GM19035 (cell line): ENCODE measurements at regions not wholly inside any gene's neighbourhood (a gene's known extent, or its start where the extent isn't known, plus 50 kb on each side); places are given as distances from the start of the nearest gene placed in this dataset.

Source experiments
- ATAC-seq: cut with Tn5 transposase; IDR thresholded peaks from one replicate; pipeline ENCODE4 v1.9.1; 2021; ENCODE audit not compliant: unreplicated experiment

DNA sequence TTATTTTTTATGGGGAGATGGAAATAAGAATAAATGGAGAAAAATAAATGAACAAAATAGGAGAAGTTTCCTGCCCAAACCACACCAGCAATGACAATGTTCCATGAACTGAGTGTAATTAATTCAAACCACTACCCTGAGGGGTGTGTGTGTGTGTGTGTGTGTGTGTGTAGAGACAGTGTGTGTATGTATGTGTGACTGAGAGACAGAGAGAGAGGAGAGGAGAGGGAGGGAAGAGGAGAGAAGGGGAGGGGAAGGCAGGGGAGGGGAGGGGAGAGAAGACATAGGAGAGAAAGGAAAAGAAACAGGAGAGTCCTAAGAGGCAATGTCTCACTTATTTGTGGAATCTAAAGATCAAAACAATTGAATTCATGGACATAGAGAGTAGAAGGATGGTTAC is 65.0 kb upstream of the POU2AF1 start:
- ATAC-seq, result no peak

DNA sequence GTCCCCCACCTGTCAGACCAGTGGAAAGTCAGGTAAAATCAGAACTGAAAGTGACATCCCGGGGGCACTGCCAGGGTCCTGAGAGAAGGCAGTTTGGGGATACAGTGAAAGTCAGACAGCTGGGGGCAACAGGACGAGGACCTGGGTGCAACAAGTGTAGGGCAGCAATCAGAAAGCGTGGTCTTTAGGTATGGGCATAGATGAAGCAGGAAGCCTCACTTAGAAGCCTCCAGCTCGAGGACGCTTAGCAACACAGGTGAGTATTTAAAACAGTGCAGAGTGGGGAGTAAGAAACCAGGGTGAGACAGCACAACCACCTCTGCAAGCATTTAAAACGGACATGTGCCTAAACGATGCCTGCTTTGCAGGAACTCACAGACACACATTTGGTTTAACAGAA is 64.6 kb upstream of the POU2AF1 start:
- no peak for ATAC-seq

- no peak for ATAC-seq
Measured at GRCh38 chr11:111443032-111443431, 64.0 kb upstream of the POU2AF1 start.

DNA sequence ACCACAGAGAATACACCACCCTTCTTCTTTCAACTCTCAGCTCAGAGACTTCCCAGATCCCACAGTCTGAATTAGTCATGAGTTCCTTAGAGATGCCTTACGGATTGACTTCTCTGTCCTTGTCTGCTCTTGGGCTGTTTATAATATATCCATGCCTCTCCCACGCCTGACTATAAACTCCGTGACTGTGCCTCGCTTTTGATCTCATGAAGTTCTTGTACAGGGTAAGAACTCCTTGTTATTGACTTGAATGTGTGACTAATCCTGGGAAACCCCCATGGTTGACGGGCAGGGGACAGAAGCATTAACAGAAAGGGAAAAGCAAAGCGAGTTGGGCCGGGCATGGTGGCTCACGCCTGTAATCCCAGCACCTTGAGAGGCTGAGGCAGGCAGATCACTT is 62.4 kb upstream of the POU2AF1 start:
- ATAC-seq, result no peak

- no peak for ATAC-seq
Measured at GRCh38 chr11:111440416-111441205, 61.5 kb upstream of the POU2AF1 start.

- ATAC-seq, result no peak
Measured at GRCh38 chr11:111439901-111440300, 60.8 kb upstream of the POU2AF1 start.

DNA sequence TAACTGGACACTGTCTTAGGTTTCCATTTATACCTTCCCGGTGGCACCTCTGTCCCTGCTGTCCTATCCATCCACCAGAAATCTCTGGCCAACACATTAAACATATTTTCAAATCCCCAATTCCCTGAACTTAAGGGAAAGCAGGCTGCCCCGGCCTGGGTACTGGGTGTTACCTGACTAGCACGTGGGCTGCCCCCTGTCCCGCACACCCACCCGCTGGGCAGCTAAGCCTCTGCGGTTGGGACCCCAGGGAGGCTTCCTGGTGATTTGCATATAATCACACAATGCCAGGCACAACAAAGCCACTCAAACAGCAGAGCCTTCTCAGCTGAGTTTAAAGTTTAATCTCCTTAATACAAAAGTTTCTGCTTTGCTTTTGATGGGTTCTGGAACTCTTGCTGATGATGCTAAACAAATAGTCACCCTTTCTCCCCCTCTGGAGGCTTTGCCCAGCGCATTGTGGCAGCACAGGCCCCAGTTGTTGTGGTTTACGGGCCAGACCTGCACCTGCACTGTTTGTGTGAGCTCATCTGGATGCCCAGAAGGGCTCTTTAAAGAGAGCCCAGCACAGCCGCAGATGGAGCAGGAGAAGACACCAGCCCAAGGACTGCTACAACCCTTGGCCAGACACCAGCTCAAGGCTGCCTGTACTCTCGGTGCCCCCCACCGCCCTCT is 59.9 kb upstream of the POU2AF1 start:
- no peak for ATAC-seq

- ATAC-seq, result no peak
Measured at GRCh38 chr11:111438168-111438567, 59.1 kb upstream of the POU2AF1 start.

DNA sequence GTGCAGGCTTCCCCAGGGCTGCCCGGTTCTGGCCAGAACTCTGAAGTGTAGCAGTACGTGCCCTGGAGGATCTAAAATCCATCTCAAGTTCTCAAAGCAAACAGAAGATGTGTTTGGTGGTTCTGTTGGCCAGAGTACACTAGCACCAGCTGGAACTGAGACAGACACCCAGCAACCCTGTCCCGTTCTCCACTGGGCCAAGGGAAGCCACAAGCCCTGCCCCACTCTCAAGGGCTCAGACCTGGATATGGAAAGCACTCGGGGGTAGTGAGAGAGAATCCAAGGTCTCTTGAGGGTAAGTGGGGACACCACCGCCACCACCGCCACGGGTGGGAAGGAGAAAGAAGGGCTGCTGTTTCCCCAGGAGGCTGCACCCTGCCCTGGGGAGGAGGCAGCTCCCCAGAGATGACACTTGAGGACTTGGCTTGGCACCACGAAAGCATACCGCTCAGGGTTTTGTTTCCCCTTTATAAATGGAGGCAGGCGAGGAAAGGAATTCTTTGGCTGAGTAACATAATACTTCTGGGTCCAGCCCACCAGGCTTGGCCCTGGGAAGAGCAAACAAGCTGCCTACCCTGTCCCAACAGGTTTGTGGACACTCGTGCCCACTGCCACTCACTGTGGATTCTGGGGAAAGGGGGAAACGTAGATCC is 56.1 kb upstream of the POU2AF1 start:
- no peak for ATAC-seq

DNA sequence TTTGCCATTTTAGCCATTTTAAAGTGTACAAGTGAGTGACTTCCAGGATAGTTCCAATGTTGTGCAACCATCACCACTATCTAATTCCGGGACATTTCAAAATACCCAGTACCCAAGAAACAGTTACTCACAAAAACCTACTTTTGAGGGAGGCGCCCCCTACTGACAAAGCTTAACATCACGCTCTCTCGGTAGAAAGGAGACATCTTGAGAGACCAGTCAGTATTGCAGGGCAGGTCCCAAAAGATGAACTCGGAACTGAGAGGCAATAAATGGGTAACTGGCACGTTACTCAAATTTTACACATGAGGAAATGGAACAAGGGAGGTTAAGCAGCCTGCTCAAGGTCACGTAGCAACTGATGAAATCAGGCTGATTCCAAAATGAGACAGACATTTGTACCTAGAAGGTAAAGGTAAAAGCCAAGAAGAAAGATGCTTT is 50.0 kb upstream of the POU2AF1 start:
- peak; percentile 72 for ATAC-seq
